Panc1 (cell line): ENCODE measurements at regions not wholly inside any gene's neighbourhood (a gene's known extent, or its start where the extent isn't known, plus 50 kb on each side); places are given as distances from the start of the nearest gene placed in this dataset.

Experiments used
- ATAC-seq: fragments of 200-7000 bp; cut with Tn5 transposase; 2 replicates; pipeline ENCODE4 v1.9.1; 2020; ENCODE audit warnings: mild to moderate bottlenecking, moderate library complexity
- BruUV-seq: library from RNA; stranded (reverse); fragments of 400-500 nt; replicated peaks from 2 replicates; lab custom pipeline; 2021; lab: Mats Ljungman, UMichigan
- CTCF ChIA-PET: fragments of 300-600 bp; sonication (Branson Sonifier 250); formaldehyde crosslinking; loops from one replicate; lab custom pipeline; 2022; ENCODE audit warnings: antibody characterized with exemption; lab: Charles Lee
- POLR2A ChIA-PET: fragments of 300-600 bp; sonication (Branson Sonifier 250); formaldehyde crosslinking; loops from one replicate; lab custom pipeline; 2022; ENCODE audit warnings: antibody characterized with exemption; lab: Charles Lee
- DNase-seq: peaks from one replicate; pipeline ENCODE4 v3.0.0-alpha.2; 2010; ENCODE audit warnings: low read depth, low spot score
- H3K27ac ChIP-seq: 2 replicates; pipeline ENCODE4 v1.5.1; 2011; ENCODE audit warnings: mild to moderate bottlenecking, low read length, inconsistent platforms
- H3K27me3 ChIP-seq: fragments of 200-500 bp; sonication (Bioruptor generic); 2 replicates; pipeline ENCODE4 v1.6.0; 2014; ENCODE audit warnings: low read length, inconsistent platforms; ENCODE audit not compliant: control insufficient read depth, insufficient read depth
- H3K36me3 ChIP-seq: fragments of 200-500 bp; sonication (Bioruptor generic); 2 replicates; pipeline ENCODE4 v1.5.1; 2014; ENCODE audit warnings: inconsistent platforms, mild to moderate bottlenecking, low read length, moderate library complexity; ENCODE audit not compliant: control insufficient read depth, insufficient read depth
- H3K4me1 ChIP-seq: 2 replicates; pipeline ENCODE4 v1.5.1; 2011; ENCODE audit warnings: inconsistent platforms, mild to moderate bottlenecking, low read length, moderate library complexity; ENCODE audit not compliant: control insufficient read depth, insufficient read depth
- H3K4me3 ChIP-seq, 2 experiments: 2 replicates each; pipeline ENCODE4 v1.5.1; 2011 to 2012; ENCODE audit warnings: low read depth in 2 of 2, low read length in 2 of 2, mild to moderate bottlenecking in 2 of 2, inconsistent platforms in 1 of 2, moderate library complexity in 1 of 2
- H3K9me3 ChIP-seq: fragments of 200-500 bp; sonication (Bioruptor generic); 2 replicates; pipeline ENCODE4 v1.5.1; 2014; ENCODE audit warnings: low read depth, mild to moderate bottlenecking, inconsistent platforms, low read length, moderate library complexity; ENCODE audit not compliant: control insufficient read depth, insufficient read depth
- POLR2AphosphoS5 ChIP-seq: IDR thresholded peaks from 2 replicates; pipeline ENCODE4 v1.6.1; 2012; ENCODE audit warnings: mild to moderate bottlenecking, low read depth, low read length, moderate library complexity
- SIN3A ChIP-seq: IDR thresholded peaks from 2 replicates; pipeline ENCODE4 v1.6.1; 2012; ENCODE audit warnings: low read depth, mild to moderate bottlenecking, low read length, moderate library complexity, borderline replicate concordance; ENCODE audit not compliant: insufficient read depth
- TCF7L2 ChIP-seq: IDR thresholded peaks from 2 replicates; pipeline ENCODE4 v1.6.1; 2011; ENCODE audit warnings: mild to moderate bottlenecking, low read depth, low read length, inconsistent platforms
- in situ Hi-C: cut with HindIII; loops from 2 replicates; pipeline ENCODE4 v1.10.0; 2016; ENCODE audit warnings: low sequenced_read_pairs, low pct_unique_long_range_greater_than_20kb
- intact Hi-C: fragments of 100-400 bp; cut with micrococcal nuclease; formaldehyde crosslinking; loops from one replicate; pipeline ENCODE4 v1.10.0; 2022; ENCODE audit not compliant: unreplicated experiment
- TF ChIP-seq, protein P1 (sequence below), 2 experiments: IDR thresholded peaks; 2 replicates each; pipeline ENCODE4 v1.6.1; 2011 to 2012; ENCODE audit warnings: low read depth in 2 of 2, control low read depth in 1 of 2, low read length in 1 of 2, mild to moderate bottlenecking in 1 of 2, moderate library complexity in 1 of 2; ENCODE audit not compliant: insufficient read depth in 1 of 2
- TF ChIP-seq, protein P2 (sequence below): fragments of 450-650 bp; IDR thresholded peaks from 2 replicates; pipeline ENCODE4 v1.5.1; 2017; ENCODE audit warnings: mild to moderate bottlenecking

DNA sequence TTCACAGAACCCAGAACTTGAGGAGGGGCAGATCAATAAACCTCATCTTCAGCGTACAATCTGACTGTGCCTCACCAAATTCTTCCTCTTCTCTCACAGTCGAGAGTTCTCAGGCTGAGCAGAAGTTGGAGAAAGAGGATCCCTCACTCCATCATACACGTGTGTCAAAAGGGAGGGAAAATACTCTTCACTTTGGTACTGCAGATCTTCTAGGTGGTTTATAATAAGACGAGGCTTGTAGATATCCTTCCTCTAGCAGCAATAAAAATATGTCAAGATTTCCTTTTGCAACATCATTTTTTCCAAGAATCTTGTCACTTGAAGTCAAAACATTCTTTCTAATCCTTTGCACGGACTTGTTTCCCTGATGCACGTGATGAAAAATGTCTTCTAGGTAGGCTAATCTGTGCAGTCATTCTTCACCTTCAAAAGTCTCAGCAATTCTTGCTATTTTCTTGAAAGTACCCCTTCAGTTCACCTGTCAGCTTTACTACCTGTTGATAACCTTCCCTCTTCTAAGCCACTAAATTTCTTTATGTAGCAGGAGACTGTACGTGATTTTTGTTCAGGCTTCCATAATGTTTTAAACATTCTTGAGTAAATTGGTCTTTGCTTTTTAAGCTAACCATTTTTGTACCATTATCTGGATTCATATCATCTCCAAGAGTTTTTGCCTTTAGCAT, 214.1 kb downstream of the NUAK1 start:
- ChIA-PET CTCF (no interaction called here), POLR2A (no interaction called here)
- Histone ChIP-seq H3K4me3 (no peak overlapping the region), H3K27me3 (no peaks in the 10 kb centered on the region), H3K9me3 (no peaks in the 10 kb centered on the region), H3K4me1 (peaks cover 5% of the 10 kb centered on the region), H3K36me3 (no peaks in the 10 kb centered on the region), H3K27ac (no peak overlapping the region)
- no peak for DNase-seq
- ATAC-seq, result no peak
- intact Hi-C loops (loop anchor here (5.0 kb wide), 1 partner anchor 678 kb away; no protein-coding TSS in a partner anchor), in situ Hi-C loops (no loop called here)
- BruUV-seq, result no TSS peak
- TF ChIP-seq, protein P1, sequence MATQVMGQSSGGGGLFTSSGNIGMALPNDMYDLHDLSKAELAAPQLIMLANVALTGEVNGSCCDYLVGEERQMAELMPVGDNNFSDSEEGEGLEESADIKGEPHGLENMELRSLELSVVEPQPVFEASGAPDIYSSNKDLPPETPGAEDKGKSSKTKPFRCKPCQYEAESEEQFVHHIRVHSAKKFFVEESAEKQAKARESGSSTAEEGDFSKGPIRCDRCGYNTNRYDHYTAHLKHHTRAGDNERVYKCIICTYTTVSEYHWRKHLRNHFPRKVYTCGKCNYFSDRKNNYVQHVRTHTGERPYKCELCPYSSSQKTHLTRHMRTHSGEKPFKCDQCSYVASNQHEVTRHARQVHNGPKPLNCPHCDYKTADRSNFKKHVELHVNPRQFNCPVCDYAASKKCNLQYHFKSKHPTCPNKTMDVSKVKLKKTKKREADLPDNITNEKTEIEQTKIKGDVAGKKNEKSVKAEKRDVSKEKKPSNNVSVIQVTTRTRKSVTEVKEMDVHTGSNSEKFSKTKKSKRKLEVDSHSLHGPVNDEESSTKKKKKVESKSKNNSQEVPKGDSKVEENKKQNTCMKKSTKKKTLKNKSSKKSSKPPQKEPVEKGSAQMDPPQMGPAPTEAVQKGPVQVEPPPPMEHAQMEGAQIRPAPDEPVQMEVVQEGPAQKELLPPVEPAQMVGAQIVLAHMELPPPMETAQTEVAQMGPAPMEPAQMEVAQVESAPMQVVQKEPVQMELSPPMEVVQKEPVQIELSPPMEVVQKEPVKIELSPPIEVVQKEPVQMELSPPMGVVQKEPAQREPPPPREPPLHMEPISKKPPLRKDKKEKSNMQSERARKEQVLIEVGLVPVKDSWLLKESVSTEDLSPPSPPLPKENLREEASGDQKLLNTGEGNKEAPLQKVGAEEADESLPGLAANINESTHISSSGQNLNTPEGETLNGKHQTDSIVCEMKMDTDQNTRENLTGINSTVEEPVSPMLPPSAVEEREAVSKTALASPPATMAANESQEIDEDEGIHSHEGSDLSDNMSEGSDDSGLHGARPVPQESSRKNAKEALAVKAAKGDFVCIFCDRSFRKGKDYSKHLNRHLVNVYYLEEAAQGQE (IDR thresholded peaks at IDR 0.05; ENCODE audit: insufficient read depth in 1 of 2, low read depth in 2 of 2, low read length in 1 of 2), result no peak
- TF ChIP-seq, protein P2, sequence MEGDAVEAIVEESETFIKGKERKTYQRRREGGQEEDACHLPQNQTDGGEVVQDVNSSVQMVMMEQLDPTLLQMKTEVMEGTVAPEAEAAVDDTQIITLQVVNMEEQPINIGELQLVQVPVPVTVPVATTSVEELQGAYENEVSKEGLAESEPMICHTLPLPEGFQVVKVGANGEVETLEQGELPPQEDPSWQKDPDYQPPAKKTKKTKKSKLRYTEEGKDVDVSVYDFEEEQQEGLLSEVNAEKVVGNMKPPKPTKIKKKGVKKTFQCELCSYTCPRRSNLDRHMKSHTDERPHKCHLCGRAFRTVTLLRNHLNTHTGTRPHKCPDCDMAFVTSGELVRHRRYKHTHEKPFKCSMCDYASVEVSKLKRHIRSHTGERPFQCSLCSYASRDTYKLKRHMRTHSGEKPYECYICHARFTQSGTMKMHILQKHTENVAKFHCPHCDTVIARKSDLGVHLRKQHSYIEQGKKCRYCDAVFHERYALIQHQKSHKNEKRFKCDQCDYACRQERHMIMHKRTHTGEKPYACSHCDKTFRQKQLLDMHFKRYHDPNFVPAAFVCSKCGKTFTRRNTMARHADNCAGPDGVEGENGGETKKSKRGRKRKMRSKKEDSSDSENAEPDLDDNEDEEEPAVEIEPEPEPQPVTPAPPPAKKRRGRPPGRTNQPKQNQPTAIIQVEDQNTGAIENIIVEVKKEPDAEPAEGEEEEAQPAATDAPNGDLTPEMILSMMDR, result no peak
- TF ChIP-seq SIN3A (no peak), TCF7L2 (no peak), POLR2AphosphoS5 (no peak)

DNA sequence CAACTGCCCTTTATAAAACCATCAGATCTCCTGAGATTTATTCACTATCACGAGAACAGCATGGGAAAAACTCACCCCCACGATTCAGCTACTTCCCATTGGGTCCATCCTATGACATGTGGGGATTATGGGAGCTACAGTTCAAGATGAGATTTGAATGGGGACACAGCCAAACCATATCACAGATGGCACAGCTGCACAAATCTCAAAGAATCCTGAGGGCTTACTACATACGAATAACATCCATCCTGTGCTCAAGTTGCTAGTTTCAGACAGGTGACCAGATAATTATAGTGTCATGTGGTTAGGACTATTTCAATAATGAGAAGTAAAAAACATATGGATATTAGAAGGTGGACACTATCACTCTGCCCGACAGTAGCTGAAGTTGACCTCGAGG, 211.2 kb downstream of the NUAK1 start:
- CTCF ChIA-PET, result no interaction called here
- H3K9me3 ChIP-seq, result no peaks in the 10 kb centered on the region
- POLR2A ChIA-PET, result no interaction called here
- no peaks in the 10 kb centered on the region for H3K36me3 ChIP-seq
- intact Hi-C loops, result no loop called here
- no peak for ATAC-seq
- no peaks in the 10 kb centered on the region for H3K27me3 ChIP-seq
- DNase-seq, result no peak
- H3K27ac ChIP-seq, result no peak overlapping the region
- H3K4me3 ChIP-seq, result no peak overlapping the region
- in situ Hi-C loops, result no loop called here
- no TSS peak for BruUV-seq
- TF ChIP-seq, protein P1 (IDR thresholded peaks at IDR 0.05; ENCODE audit: insufficient read depth in 1 of 2, low read depth in 2 of 2, low read length in 1 of 2), result no peak
- TF ChIP-seq POLR2AphosphoS5 (no peak), SIN3A (no peak), TCF7L2 (no peak)
- TF ChIP-seq, protein P2, result no peak
- peaks cover 6% of the 10 kb centered on the region for H3K4me1 ChIP-seq
